Natural killer cell (primary cell): ENCODE measurements at regions not wholly inside any gene's neighbourhood (a gene's known extent, or its start where the extent isn't known, plus 50 kb on each side); places are given as distances from the start of the nearest gene placed in this dataset.

Source experiments
- ATAC-seq, 3 donors: fragments of 150-1000 bp in 2 of 3; fragments of 200-7000 bp in 1 of 3; cut with Tn5 transposase; 1 replicate in 1 of 3; 2 replicates in 2 of 3; pipeline ENCODE4 v1.10.0; 2021; ENCODE audit warnings: mild to moderate bottlenecking in 2 of 3, moderate library complexity in 2 of 3
- DNase-seq, 2 donors: peaks; one replicate each; pipeline versions ENCODE4 v3.0.0 to v3.0.0-alpha.2; 2013 to 2021; ENCODE audit warnings: mixed read lengths in 1 of 2
- H3K27ac ChIP-seq: one replicate; pipeline ENCODE4 v1.5.1; 2013; ENCODE audit warnings: mild to moderate bottlenecking, low read length
- H3K27me3 ChIP-seq: one replicate; pipeline ENCODE4 v1.6.1; 2013; ENCODE audit warnings: low read length; ENCODE audit not compliant: control insufficient read depth, insufficient read depth
- H3K36me3 ChIP-seq: one replicate; pipeline ENCODE4 v1.6.1; 2013; ENCODE audit warnings: low read length; ENCODE audit not compliant: control insufficient read depth, insufficient read depth
- H3K4me1 ChIP-seq: one replicate; pipeline ENCODE4 v1.6.1; 2013; ENCODE audit warnings: low read length; ENCODE audit not compliant: control insufficient read depth, insufficient read depth
- H3K4me3 ChIP-seq: one replicate; pipeline ENCODE4 v1.5.1; 2013; ENCODE audit warnings: low read length
- H3K9me3 ChIP-seq: one replicate; pipeline ENCODE4 v1.6.1; 2013; ENCODE audit warnings: low read length; ENCODE audit not compliant: control insufficient read depth, insufficient read depth
- H3K27ac Mint-ChIP-seq, 2 donors: one replicate each; pipeline ENCODE4 v1.8.0; 2022; ENCODE audit warnings: mild to moderate bottlenecking in 2 of 2, mixed read lengths in 2 of 2, moderate library complexity in 1 of 2
- H3K27me3 Mint-ChIP-seq, 2 donors: one replicate each; pipeline ENCODE4 v1.8.0; 2022; ENCODE audit warnings: low read depth in 2 of 2, mixed read lengths in 2 of 2
- H3K36me3 Mint-ChIP-seq: one replicate; pipeline ENCODE4 v1.8.0; 2022; ENCODE audit warnings: mixed read lengths
- H3K4me1 Mint-ChIP-seq, 2 donors: one replicate each; pipeline ENCODE4 v1.8.0; 2022; ENCODE audit warnings: mixed read lengths in 2 of 2
- H3K4me3 Mint-ChIP-seq: one replicate; pipeline ENCODE4 v1.8.0; 2022; ENCODE audit warnings: mild to moderate bottlenecking, moderate library complexity, mixed read lengths
- H3K9me3 Mint-ChIP-seq, 2 donors: one replicate each; pipeline ENCODE4 v1.8.0; 2022; ENCODE audit warnings: mixed read lengths in 2 of 2
- WGBS: methylation state at CpG from one replicate; pipeline ENCODE4 v1.1.7; 2013; ENCODE audit warnings: missing lambda C conversion rate; ENCODE audit not compliant: insufficient coverage; 5-methylcytosine and 5-hydroxymethylcytosine counted together
- intact Hi-C: fragments of 100-400 bp; cut with micrococcal nuclease; formaldehyde crosslinking; loops from one replicate; pipeline ENCODE4 v1.14.2; 2022
- TF ChIP-seq, protein P1 (sequence below): fragments of 200-600 bp; IDR thresholded peaks from one replicate; pipeline ENCODE4 v1.8.0; 2022; ENCODE audit warnings: antibody characterized with exemption

- DNase-seq (no peak), ATAC-seq (no peak)
- H3K36me3 ChIP-seq = no peaks in the 10 kb centered on the region
- Mint-ChIP-seq H3K27ac (no peak overlapping the region), H3K4me3 (no peak overlapping the region), H3K27me3 (no peaks in the 10 kb centered on the region), H3K9me3 (peaks cover 3 to 9% of the 10 kb centered on the region in 2 donors), H3K36me3 (no peaks in the 10 kb centered on the region), H3K4me1 (no peaks in the 10 kb centered on the region)
- H3K27me3 ChIP-seq = no peaks in the 10 kb centered on the region
- no peak overlapping the region for H3K4me3 ChIP-seq
- no peaks in the 10 kb centered on the region for H3K4me1 ChIP-seq
- H3K9me3 ChIP-seq = no peaks in the 10 kb centered on the region
- TF ChIP-seq, protein P1, sequence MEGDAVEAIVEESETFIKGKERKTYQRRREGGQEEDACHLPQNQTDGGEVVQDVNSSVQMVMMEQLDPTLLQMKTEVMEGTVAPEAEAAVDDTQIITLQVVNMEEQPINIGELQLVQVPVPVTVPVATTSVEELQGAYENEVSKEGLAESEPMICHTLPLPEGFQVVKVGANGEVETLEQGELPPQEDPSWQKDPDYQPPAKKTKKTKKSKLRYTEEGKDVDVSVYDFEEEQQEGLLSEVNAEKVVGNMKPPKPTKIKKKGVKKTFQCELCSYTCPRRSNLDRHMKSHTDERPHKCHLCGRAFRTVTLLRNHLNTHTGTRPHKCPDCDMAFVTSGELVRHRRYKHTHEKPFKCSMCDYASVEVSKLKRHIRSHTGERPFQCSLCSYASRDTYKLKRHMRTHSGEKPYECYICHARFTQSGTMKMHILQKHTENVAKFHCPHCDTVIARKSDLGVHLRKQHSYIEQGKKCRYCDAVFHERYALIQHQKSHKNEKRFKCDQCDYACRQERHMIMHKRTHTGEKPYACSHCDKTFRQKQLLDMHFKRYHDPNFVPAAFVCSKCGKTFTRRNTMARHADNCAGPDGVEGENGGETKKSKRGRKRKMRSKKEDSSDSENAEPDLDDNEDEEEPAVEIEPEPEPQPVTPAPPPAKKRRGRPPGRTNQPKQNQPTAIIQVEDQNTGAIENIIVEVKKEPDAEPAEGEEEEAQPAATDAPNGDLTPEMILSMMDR = no peak
- intact Hi-C loops = no loop called here
- no peak overlapping the region for H3K27ac ChIP-seq
These were observed 219.1 kb upstream of the NBEA start for GRCh38 chr13:34722922-34723321.

DNA sequence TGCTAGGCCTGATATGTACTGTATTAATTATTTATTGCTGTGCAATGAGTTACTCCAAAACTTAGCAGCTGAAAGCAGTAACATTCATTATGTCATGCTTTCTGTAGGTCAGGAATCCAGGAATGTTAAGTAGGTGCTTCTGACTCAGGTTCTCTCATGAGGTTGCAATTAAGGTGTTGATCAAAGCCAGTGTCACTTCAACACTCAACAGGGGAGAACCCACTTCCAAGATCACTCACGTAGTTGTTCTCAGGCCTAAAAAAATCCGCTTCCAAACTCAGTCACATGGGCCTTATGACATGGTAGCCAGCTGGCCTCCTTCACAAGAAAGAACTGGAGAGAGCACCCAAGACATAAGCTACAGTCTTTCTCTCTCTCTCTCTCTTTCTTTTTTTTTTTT, 211.1 kb upstream of the NBEA start:
- H3K4me1 Mint-ChIP-seq = no peaks in the 10 kb centered on the region
- intact Hi-C loops = no loop called here

DNA sequence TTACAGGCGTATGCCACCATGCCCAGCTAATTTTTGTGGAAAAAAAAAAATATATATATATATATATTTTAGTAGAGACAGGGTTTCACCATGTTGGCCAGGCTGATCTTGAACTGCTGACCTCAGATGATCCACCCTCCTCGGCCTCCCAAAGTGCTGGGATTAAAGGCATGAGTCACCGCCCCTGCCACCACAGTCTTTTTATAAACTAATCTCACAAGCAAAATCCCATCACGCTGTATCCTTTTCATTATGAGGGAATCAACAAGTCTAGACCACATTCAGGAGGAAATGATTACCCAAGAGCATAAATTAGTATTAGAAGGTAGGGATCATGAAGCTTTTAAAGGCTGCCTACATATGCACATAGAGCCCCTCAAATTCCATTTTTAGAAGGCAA, 210.6 kb upstream of the NBEA start:
- TF ChIP-seq, protein P1 = no peak
- Mint-ChIP-seq H3K4me1 (no peaks in the 10 kb centered on the region), H3K9me3 (peaks cover 15 to 18% of the 10 kb centered on the region in 2 donors), H3K27ac (no peak overlapping the region), H3K4me3 (no peak overlapping the region), H3K27me3 (no peaks in the 10 kb centered on the region), H3K36me3 (no peaks in the 10 kb centered on the region)
- Histone ChIP-seq H3K36me3 (no peaks in the 10 kb centered on the region), H3K27ac (no peak overlapping the region), H3K27me3 (no peaks in the 10 kb centered on the region), H3K4me1 (no peaks in the 10 kb centered on the region), H3K9me3 (no peaks in the 10 kb centered on the region), H3K4me3 (no peak overlapping the region)
- intact Hi-C loops = no loop called here
- 64% methylated on average over 2 of the region's 4 CpGs for WGBS
- ATAC-seq (no peak), DNase-seq (no peak)

More for the DNA sequence above, 211.1 kb upstream of the NBEA start:
- H3K36me3 Mint-ChIP-seq = no peaks in the 10 kb centered on the region
- no peaks in the 10 kb centered on the region for H3K27me3 Mint-ChIP-seq
- TF ChIP-seq, protein P1 = no peak
- no peak overlapping the region for H3K27ac Mint-ChIP-seq
- no peaks in the 10 kb centered on the region for H3K4me1 ChIP-seq
- 88% methylated on average over 2 of the region's 2 CpGs for WGBS
- ATAC-seq (no peak), DNase-seq (no peak)
- no peak overlapping the region for H3K4me3 ChIP-seq
- no peaks in the 10 kb centered on the region for H3K9me3 ChIP-seq
- no peaks in the 10 kb centered on the region for H3K36me3 ChIP-seq
- no peaks in the 10 kb centered on the region for H3K27me3 ChIP-seq
- no peak overlapping the region for H3K27ac ChIP-seq
- peaks cover 15 to 18% of the 10 kb centered on the region in 2 donors for H3K9me3 Mint-ChIP-seq
- no peak overlapping the region for H3K4me3 Mint-ChIP-seq

- 86% methylated on average over 3 of the region's 3 CpGs for WGBS
- Mint-ChIP-seq H3K36me3 (no peaks in the 10 kb centered on the region), H3K4me1 (no peaks in the 10 kb centered on the region), H3K9me3 (peaks cover 12 to 15% of the 10 kb centered on the region in 2 donors), H3K27me3 (no peaks in the 10 kb centered on the region), H3K4me3 (no peak overlapping the region), H3K27ac (no peak overlapping the region)
- Histone ChIP-seq H3K36me3 (no peaks in the 10 kb centered on the region), H3K27me3 (no peaks in the 10 kb centered on the region), H3K4me1 (no peaks in the 10 kb centered on the region), H3K4me3 (no peak overlapping the region), H3K27ac (no peak overlapping the region), H3K9me3 (no peaks in the 10 kb centered on the region)
- ATAC-seq (no peak), DNase-seq (no peak)
- intact Hi-C loops = no loop called here
- TF ChIP-seq, protein P1 = no peak
These were observed 208.3 kb upstream of the NBEA start for GRCh38 chr13:34733721-34734120.
